ENCODE measurements at regions not wholly inside any gene's neighbourhood (a gene's known extent, or its start where the extent isn't known, plus 50 kb on each side); places are given as distances from the start of the nearest gene placed in this dataset.
"Not testable (repeated sequence)": the region's sequence is repeated elsewhere in the genome, so short reads cannot be mapped to it uniquely, and the experiment has no call there.

DNA sequence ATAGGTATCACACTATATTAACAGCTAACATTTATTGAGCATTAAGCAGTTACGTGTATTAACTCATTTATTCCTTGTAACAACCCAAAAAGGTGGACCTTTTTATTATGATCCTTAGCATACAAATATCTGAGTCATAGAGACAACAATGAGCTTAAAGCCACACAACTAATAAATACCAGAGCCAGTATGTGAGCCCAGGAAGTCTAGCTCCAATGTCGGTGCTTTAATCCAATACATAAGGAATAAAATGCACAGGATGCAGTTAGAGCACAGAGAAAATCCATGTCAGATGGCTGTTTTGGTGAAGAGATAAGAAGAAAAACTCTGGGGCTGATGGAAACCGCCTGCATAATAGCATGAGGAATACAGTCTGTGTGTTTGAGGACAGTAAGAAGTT lies 888.6 kb downstream of the TMTC2 start:
- DNase-seq = no peak

DNA sequence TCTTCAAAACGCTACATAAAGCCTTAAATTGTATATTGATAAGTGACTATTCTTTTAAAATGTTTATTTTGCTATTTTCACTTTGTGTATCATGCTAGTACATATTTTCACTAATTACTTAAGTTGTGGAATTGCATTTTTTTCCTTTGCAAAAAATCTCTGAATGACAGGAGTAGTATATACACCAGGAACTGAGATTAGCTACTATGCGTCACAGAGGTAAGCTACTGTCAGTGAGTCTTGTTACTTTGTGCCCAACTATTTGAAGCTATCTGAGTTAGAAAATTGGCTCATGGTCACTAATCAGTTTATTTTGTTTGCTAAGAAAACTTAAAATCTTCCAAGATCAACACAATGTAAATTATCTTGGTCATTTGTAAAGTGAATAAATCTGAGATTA lies 887.4 kb downstream of the TMTC2 start:
- DNase-seq = no peak

DNA sequence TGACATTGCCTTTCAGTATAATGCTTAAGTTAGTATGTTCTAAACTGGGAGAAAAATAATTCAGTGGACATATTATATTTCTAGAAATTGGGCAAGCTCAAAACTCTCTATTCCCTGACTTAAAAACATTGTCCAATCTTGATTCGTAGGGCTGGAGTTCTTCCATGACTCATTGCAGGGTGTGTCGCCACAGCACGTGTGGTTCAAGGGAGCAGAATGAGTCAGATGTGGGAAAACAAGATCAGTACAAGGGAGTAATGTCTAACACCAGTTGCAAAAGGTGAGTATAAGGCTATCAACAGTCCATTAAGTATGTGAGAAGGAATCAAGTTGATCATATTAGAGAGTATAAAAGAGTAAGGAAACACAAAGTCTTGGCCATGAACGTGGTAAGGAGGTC lies 887.0 kb downstream of the TMTC2 start:
- peak; percentile 19 for DNase-seq

DNA sequence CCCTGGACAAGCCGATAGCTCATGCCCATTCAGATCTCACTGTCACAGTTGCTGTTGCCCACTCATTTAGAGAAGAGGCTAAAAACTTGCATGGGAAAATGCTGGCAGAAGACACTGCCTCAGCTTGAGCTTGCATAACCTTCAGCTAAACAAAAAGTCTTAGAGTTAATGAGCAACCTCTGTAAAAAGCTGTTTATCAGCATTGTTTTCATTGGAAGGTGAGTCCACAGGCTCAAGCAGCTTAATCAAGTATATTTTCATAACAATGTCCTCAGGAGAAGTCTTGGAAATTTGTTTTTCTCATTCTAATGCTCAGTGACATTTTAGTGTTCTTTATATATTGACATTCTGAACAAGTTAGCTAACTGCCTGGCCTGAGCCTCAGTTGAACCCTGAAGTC lies 872.9 kb downstream of the TMTC2 start:
- DNase-seq = no peak

DNA sequence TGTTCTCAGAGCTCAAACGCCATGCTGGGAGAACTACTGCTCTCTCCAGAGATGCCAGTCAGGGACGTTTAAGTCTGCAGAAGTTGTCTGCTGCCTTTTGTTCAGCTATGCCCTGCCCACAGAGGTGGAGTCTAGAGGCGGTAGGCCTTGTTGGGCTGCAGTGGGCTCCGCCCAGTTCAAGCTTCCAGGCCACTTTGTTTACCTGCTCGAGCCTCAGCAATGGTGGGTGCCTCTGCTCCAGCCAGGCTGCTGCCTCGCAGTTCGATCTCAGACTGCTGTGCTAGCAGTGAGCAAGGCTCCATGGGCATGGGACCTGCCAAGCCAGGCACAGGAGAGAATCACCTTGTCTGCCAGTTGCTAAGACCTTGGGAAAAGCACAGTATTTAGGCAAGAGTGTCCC lies 869.3 kb downstream of the TMTC2 start:
- DNase-seq = not testable (repeated sequence)

DNA sequence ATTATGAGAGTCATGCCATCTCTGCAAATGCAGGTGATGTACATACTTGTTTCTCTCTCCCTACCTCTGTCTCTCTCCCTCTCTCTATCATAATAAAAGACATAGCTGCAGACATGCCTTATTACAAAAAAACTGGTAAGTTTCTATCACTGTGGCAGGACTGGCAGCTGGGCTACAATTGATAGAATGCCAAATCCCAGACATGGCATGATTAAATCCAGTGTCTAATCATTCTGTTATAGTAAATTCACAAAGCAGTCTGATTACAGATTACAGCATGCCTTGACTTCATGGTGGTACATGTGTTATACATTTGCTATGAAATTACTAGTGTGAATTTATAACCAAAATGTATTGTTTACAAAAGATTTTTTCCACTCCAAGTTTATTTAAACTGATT lies 854.7 kb downstream of the TMTC2 start:
- DNase-seq = no peak

DNA sequence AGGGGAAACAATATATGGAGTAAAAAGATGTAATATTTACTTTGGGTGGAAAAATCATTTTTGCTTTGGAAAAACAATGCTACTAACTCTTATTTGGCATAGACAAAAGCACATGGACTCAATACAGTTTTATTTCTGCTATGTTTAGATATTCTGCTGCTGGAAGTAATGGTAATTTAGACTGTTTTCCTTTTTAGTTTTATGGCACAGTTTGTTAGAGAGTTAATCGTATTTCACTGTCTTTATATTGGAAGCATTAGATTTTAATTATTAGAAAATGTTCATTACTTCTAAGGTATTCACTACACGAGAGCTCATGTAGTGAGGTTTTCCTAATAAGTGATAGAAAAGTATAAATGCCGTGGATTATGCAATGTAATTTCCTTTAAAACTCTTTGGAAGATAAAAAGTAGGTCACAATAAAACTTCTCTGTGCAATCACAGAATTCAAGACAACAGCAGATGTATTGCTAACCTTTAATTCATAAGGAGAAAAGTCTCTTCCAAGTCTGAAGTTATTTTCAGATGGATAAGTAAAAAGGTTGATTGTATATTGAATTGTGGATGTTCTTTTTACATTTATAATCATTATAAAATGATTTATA lies 851.8 kb downstream of the TMTC2 start:
- DNase-seq = peak; percentile 37

DNA sequence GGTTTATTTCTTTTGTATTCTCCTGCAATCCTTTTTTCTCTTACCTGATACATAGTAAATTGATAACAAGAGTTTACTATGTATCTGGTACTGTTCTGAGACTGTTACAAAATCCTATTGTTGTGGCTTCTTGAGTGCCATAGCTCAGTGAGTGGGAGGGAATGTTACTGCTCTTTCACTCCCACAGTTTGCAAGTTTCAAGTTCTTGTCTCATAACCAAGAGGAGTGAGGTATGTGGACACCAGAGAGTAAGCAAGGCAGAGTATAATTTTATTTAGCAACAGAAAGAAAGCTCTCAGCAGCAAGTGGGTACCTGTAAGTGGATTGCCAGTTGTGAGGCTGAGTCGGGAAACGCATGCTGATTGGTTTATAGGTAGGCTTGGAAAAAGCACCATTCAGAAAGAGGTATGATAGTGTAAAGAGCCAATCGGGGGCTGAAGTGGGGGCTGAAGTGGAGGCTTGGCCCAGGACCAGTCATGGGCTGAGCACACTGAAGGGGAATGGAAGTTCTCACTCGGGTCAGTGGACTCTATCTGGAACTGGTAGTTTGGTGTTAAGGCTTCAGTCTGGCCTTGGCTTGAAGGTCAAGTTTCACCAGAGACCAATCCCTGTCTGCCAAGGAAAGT lies 850.8 kb downstream of the TMTC2 start:
- DNase-seq = no peak

DNA sequence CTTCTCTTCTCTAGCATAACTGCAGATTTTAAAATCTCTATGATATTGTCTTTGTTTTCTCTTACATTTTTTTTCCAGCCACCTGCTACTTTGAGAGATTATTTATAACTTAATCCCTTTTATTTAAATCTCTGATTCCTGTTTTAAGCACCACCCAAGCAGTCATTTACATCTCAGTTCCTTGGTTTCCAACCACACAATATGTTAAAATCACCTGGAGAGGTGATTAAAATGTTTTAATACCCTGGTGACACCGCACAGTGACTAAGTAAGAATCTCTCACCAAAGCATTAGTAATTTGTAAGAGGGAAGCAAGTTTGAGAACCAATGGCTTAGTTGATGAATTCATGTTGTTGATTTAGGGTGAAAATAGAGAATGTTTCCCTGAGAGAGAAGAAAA lies 849.8 kb downstream of the TMTC2 start:
- no peak for DNase-seq

DNA sequence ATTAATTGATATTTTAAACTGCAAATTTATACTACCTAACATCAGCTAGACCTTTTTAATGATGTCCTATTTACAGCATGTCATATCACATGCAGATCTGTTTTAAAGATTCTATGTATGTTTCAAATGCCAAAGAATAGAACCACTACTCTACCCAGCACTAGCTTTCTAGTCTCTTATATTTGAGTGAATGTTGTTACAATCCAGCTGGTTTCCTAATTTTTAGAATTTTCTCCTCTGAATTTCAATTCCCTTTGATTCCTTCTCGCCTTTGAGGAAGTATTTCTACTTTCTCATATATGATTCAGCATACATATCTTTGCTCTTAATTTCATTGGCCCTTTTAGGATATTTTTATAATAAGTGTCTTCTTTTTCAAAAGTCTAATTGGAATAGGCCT lies 841.9 kb downstream of the TMTC2 start:
- DNase-seq = no peak

DNA sequence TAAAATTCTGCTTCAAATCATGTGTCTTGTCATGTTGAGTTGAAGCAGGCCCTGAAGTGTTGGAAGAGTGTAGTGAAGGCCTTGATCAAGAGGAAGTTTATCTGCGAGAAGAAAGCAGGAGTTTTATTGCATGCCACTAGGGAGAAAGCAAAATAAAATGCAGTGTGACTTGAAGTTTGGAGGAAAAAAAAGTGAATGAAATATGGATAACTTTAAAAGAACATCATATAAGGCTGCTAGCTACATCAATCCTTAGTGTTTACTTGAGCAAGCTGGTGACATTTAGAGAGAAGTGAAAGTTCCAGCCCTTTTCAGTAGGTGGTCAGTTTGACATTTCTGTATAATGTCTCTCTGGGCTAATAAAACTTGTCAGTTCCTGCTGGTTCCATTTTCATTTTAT lies 841.1 kb downstream of the TMTC2 start:
- no peak for DNase-seq

DNA sequence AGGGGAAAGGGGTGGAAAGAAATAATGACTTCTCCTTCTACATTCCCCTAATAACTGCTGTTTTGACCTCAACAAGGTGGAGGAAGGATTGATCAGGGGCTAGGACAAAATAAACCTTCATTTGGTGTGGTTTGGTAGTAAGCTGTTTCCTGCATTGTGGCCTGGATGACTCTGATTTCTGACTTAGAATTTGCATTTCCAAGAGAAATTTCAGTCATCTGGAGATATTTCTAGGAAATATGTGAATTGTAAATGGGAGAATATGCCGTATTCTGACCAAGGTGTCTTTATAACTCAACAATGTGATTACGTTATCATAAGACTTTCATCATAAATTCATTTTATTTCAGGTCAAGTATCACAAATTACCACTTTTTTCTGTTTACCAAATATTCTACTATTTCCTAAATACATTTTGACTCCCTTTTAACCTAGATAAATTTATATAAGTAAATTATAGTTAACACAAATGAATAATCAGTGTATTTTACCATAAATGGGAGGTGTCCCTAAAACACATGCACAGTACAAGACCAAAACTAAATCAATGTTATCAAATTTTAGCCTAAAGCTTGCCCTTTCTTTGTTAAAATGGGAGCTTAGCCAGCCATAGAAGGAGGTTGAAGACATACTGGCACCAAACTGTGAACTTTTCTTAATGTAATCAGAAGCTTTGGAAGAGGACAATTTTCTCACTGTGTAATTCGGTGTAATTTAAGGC lies 828.8 kb downstream of the TMTC2 start:
- DNase-seq = no peak

DNA sequence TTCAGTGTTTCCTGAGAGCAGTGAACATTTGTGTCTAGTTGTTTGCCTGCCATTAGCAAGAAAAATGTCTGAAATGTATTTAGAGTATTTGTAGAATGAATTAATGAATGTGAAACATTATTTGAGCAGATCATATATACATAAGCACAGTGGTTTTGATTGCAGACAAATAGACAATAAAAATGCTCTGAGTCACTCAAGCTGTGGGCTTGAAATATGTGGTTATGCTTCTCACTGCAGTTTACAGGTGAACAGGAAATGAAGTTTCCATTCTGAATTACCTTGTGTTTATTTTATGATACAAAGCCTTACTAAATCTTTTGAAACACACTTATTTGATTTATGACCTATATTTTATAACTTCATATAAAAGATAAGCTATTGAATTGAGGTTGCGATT lies 827.7 kb downstream of the TMTC2 start:
- no peak for DNase-seq

DNA sequence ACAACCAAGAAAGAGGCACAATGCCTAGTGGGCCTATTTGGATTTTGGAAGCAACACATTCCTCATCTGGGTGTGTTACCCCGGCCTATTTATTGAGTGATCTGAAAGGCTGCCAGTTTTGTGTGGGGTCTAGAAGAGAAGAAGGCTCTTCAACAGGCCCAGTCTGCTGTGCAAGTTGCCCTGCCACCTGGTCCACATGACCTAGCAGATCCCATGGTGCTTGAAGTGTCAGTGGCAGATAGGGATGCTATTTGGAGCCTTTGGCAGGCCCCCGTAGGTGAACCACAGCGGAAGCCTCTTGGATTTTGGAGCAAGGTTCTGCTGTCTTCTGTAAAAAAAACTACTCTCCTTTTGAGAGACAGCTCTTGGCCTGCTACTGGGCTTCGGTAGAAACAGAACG lies 820.1 kb downstream of the TMTC2 start:
- DNase-seq = no peak

DNA sequence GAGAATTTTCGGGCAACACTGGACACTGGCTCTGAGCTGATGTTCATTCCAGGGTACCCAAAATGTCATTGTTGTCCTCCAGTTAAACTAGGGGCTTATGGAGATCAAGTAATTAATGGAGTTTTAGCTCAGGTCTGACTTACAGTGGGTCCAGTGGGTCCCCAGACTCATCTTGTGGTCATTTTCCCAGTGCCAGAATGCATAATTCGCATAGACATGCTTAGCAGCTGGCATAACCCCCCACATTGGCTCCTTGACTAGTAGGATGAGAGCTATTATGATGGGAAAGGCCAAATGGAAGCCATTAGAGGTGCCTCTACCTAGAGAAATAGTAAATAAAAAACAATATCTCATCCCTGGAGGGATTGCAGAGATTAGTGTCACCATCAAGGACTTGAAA lies 818.9 kb downstream of the TMTC2 start:
- DNase-seq = no peak

DNA sequence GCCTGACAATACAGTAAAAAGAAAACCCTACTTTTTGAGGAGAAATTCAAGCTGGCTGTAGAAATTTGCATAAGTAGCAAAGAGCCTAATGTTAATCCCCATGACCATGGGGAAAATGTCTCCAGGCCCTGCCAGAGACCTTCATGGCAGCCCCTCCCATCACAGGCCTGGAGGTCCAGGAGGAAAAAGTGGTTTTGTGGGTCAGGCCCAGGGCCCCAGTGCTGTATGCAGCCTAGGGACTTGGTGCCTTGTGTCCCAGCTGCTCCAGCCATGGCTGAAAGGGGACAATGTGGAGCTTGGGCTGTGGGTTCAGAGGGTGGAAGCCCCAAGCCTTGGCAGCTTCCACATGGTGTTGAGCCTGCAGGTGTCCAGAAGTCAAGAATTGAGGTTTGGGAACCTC lies 813.2 kb downstream of the TMTC2 start:
- not testable (repeated sequence) for DNase-seq

DNA sequence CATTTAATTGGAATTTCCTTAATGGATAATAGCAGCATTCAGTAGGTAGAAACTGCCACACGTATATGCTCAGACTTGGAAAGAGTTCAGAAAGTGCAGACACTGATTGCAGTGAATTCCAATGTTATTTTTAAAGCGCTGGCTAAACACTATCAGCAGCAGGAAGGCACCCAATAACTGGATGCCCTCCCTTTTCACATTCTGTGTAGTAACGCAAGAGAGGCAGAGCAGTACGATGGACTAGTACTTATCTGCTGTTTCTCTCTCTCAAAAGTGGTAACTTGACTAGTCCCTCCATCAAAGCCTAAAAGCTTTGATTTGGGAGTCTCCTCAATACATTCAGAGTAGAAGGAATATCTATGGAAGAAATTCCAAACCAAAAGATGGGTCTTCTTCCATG lies 791.0 kb downstream of the TMTC2 start:
- DNase-seq = no peak

DNA sequence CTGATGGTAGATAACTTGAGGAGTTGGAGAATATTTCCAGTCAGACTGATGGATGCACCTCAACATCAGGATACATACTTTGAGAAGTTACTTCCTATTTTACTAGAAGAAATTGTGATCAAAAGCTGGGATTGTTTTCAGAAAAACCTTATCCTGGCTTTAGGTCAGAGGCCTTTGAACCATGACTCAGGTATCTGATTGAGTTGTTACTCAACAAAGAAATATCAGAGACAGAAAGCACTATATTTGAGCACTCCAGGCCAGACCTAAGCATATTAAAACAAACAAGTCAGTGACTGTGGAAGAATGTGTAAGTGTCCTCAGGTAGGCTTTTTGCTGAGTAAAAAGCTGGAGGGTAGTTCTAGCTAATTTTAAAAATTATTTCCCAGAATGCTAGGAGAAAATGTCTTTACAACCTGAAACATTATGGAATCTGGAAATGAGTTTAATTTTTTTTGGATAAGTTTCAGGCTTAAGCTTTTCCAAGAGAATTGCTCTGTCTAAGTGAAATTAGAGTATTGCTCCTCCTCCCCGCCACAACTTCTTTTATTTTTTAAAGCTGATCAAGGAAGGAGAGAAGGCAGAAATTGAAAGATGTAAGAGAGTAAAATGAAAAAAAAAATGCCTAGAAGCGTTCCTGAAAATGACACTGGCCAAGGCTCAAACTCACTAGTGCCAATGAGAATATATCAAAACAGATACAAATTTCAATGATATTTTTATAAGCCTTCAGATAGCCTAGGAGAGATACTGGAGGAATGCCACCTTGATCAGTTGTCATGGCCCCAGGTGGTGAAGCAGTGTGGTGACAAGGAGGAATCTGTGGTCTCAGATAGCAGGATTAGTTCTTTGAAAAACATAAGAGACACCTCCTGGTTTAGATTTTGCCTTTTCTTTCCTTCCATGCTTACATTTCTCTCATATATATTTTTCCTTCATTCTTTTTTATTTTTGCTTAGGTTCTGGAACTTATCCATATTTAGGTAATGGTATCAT lies 790.3 kb downstream of the TMTC2 start:
- DNase-seq = peak; percentile 11

DNA sequence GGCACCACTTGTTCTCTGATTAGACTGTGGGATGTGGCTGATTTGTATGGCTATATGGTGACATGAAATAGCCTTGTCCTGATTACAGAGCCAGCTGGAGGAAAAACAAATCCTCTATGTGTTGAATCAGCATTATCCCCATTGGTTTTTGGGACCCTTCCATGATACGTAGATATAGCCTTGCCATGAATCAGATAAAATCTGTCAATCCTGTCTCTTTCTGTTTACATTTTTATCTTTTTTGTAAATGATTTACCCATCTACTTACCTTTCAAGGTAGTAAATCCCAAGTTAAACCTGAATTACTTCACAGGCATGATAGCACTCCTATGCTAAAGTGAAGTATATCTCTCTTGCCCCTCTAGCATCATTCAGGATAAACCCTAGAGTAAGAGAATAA lies 789.3 kb downstream of the TMTC2 start:
- no peak for DNase-seq

DNA sequence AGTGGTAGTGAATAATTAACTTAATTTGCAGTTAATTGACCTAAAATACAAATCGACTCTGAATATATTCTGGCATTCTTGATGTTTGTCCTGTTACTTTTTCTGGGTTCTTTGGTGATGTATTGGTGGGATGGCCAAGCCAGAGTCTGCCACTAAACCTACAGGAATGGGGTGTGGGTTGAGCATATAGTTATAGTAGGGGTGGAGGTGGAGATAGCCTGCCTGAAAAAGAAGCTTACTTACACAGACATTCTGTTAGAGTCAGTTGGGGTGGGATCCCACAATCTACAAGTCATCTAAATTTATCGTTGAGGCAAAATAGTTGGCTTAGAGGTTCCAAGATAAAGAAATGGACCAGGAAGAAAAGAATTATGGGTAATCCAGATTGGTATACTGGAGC lies 787.7 kb downstream of the TMTC2 start:
- no peak for DNase-seq

DNA sequence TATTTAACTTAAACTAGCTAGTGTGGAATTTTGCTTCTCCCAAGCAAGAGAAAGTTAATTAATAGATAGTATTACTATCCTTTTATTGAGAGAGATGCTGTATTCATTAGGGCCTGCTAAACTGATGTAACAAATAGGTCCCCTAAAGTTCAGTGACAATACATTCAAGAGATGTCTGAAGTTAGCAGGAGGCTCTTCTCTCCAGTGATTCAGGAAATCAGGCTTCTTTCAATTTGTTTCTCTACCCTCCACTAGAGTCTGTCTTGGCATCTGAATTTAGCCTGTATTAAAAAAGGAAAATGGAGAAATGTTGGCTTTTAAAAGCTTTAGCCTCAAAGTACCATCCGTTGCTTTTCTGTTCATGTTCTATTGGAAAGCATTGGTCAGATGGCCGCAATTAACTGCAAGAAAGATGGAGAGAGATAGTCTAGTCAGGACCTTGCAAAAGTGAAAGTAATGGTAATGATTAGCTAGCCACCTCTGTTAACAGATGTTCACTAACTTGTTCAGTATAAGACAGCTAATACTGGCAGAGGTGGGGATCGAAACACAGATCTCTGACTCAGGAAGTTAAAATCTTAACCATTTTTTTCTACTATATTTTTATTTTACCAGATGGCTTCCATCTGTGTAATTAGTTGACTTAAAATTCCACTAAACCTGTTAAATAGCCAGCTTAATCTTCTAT lies 786.8 kb downstream of the TMTC2 start:
- no peak for DNase-seq

DNA sequence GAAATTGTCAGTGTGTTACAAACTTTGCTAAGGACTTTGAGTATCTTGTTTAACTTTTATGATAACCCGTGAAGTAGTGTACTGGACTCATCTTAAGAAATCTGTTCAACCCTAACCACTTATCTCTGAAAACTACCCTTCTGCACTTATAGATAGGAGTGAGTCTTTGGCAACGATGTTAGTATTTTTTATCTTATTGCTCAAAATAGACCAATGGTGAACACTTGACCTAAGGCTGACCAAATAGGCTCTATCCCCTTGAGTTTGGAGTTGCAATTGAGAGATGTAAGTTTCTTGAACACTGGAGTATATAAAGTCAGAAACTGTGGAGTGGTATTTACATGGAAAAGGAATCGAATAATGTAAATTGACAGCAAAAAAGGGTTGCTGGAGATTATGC lies 786.1 kb downstream of the TMTC2 start:
- no peak for DNase-seq
